ENCODE measurements at regions not wholly inside any gene's neighbourhood (a gene's known extent, or its start where the extent isn't known, plus 50 kb on each side); places are given as distances from the start of the nearest gene placed in this dataset.

DNA sequence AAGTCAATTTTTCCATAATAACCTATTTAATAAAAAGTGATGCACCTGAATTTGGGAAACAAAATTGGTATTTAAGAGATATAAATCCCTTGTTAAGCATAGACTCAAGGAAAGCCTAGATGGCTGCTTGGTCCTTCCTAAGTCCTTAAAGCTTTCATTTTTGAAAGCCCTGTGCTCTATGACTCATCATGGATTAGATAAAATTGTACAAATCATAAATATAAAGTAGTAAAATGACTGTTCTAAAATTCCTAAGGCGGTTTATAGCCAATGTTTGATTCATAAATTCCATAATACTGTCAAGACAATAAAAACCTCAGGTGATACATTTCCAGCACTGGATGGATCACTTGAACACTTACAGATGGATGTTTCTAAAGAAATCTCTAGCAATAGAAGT is 730.8 kb upstream of the EPHA6 start:
- Histone ChIP-seq H3K9ac (ENCODE audit: control insufficient read depth, extremely low read depth, insufficient read depth, low read length) (no peak overlapping the region), H3K79me2 (ENCODE audit: control insufficient read depth, insufficient read depth, low read length) (no peaks in the 10 kb centered on the region), H3K9me1 (ENCODE audit: control insufficient read depth, extremely low read depth, insufficient read depth, low read length) (no peaks in the 10 kb centered on the region), H3K36me3 (ENCODE audit: control insufficient read depth in 2 of 2, extremely low read depth in 1 of 2, insufficient read depth in 2 of 2, low read length in 2 of 2) (no peaks in the 10 kb centered on the region), H3K27ac (ENCODE audit: control insufficient read depth, insufficient read depth, low read length) (no peak overlapping the region), H3K9me3 (ENCODE audit: control insufficient read depth, low read depth, low read length) (no peaks in the 10 kb centered on the region), H3K4me3 (ENCODE audit: control insufficient read depth in 2 of 3, extremely low read depth in 1 of 3, insufficient read depth in 2 of 3, low read depth in 1 of 3, low read length in 3 of 3) (no peak overlapping the region), H4K20me1 (ENCODE audit: control insufficient read depth, extremely low read depth, insufficient read depth, low read length) (no peaks in the 10 kb centered on the region), H3K4me1 (ENCODE audit: control insufficient read depth, extremely low read depth, insufficient read depth, low read length) (no peaks in the 10 kb centered on the region), H3K27me3 (ENCODE audit: control insufficient read depth, extremely low read depth, insufficient read depth, low read length) (no peaks in the 10 kb centered on the region), H3K4me2 (ENCODE audit: control insufficient read depth, extremely low read depth, insufficient read depth, low read depth, low read length) (no peak overlapping the region), H2AFZ (ENCODE audit: control insufficient read depth, low read length) (no peak overlapping the region)
- dilution Hi-C loops (cut with MboI; ENCODE audit: extremely low pct_ligation_motif_present, low sequenced_read_pairs), result no loop called here
- no peak for DNase-seq (ENCODE audit: low read depth, low spot score)
- no peak for TF ChIP-seq EZH2 (IDR thresholded peaks at IDR 0.05; ENCODE audit: low read length)
- TF ChIP-seq, protein P1, sequence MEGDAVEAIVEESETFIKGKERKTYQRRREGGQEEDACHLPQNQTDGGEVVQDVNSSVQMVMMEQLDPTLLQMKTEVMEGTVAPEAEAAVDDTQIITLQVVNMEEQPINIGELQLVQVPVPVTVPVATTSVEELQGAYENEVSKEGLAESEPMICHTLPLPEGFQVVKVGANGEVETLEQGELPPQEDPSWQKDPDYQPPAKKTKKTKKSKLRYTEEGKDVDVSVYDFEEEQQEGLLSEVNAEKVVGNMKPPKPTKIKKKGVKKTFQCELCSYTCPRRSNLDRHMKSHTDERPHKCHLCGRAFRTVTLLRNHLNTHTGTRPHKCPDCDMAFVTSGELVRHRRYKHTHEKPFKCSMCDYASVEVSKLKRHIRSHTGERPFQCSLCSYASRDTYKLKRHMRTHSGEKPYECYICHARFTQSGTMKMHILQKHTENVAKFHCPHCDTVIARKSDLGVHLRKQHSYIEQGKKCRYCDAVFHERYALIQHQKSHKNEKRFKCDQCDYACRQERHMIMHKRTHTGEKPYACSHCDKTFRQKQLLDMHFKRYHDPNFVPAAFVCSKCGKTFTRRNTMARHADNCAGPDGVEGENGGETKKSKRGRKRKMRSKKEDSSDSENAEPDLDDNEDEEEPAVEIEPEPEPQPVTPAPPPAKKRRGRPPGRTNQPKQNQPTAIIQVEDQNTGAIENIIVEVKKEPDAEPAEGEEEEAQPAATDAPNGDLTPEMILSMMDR (optimal IDR thresholded peaks at IDR 0.05 in 1 of 3, IDR thresholded peaks at IDR 0.05 in 1 of 3, conservative IDR thresholded peaks at IDR 0.05 in 1 of 3; ENCODE audit: extremely low read depth in 1 of 3, insufficient read depth in 2 of 3, low read length in 3 of 3), result no peak
- FAIRE-seq, result no peak

GRCh38 chr3:96086018-96086417 is 728.4 kb upstream of the EPHA6 start:
- H3K36me3 ChIP-seq (ENCODE audit: control insufficient read depth in 2 of 2, extremely low read depth in 1 of 2, insufficient read depth in 2 of 2, low read length in 2 of 2), result no peaks in the 10 kb centered on the region
- H3K4me1 ChIP-seq (ENCODE audit: control insufficient read depth, extremely low read depth, insufficient read depth, low read length), result no peaks in the 10 kb centered on the region
- dilution Hi-C loops (cut with MboI; ENCODE audit: extremely low pct_ligation_motif_present, low sequenced_read_pairs), result no loop called here
- no peak overlapping the region for H3K27ac ChIP-seq (ENCODE audit: control insufficient read depth, insufficient read depth, low read length)
- no peak overlapping the region for H2AFZ ChIP-seq (ENCODE audit: control insufficient read depth, low read length)
- FAIRE-seq (no peak), DNase-seq (ENCODE audit: low read depth, low spot score) (no peak)
- H3K4me2 ChIP-seq (ENCODE audit: control insufficient read depth, extremely low read depth, insufficient read depth, low read depth, low read length), result no peak overlapping the region
- no peaks in the 10 kb centered on the region for H3K9me3 ChIP-seq (ENCODE audit: control insufficient read depth, low read depth, low read length)
- H3K9me1 ChIP-seq (ENCODE audit: control insufficient read depth, extremely low read depth, insufficient read depth, low read length), result no peaks in the 10 kb centered on the region
- H3K4me3 ChIP-seq (ENCODE audit: control insufficient read depth in 2 of 3, extremely low read depth in 1 of 3, insufficient read depth in 2 of 3, low read depth in 1 of 3, low read length in 3 of 3), result no peak overlapping the region
- H3K9ac ChIP-seq (ENCODE audit: control insufficient read depth, extremely low read depth, insufficient read depth, low read length), result no peak overlapping the region
- H3K27me3 ChIP-seq (ENCODE audit: control insufficient read depth, extremely low read depth, insufficient read depth, low read length), result no peaks in the 10 kb centered on the region
- H3K79me2 ChIP-seq (ENCODE audit: control insufficient read depth, insufficient read depth, low read length), result no peaks in the 10 kb centered on the region
- no peaks in the 10 kb centered on the region for H4K20me1 ChIP-seq (ENCODE audit: control insufficient read depth, extremely low read depth, insufficient read depth, low read length)
- TF ChIP-seq, protein P1 (optimal IDR thresholded peaks at IDR 0.05 in 1 of 3, IDR thresholded peaks at IDR 0.05 in 1 of 3, conservative IDR thresholded peaks at IDR 0.05 in 1 of 3; ENCODE audit: extremely low read depth in 1 of 3, insufficient read depth in 2 of 3, low read length in 3 of 3), result no peak
- TF ChIP-seq EZH2 (IDR thresholded peaks at IDR 0.05; ENCODE audit: low read length), result no peak

Measured in keratinocyte (primary cell).